Lung (tissue), 11 donors: ENCODE measurements at regions not wholly inside any gene's neighbourhood (a gene's known extent, or its start where the extent isn't known, plus 50 kb on each side); places are given as distances from the start of the nearest gene placed in this dataset.

Source experiments
- ATAC-seq: fragments of 200-7000 bp; cut with Tn5 transposase; one replicate; pipeline ENCODE4 v1.9.1; 2020; ENCODE audit warnings: moderate number of reproducible peaks; ENCODE audit not compliant: insufficient read depth, low FRiP score
- DNase-seq, 3 donors: peaks; one replicate each; pipeline ENCODE4 v3.0.0-alpha.2; 2013 to 2017
- H3K27ac ChIP-seq, 2 donors: one replicate each; pipeline ENCODE4 v1.5.1; 2013; ENCODE audit warnings: mild to moderate bottlenecking in 2 of 2, moderate library complexity in 2 of 2, control low read depth in 1 of 2, inconsistent platforms in 1 of 2, low read depth in 1 of 2, low read length in 1 of 2
- H3K27me3 ChIP-seq, 3 donors: one replicate each; pipeline ENCODE4 v1.5.1; 2013; ENCODE audit warnings: low read length in 2 of 3; ENCODE audit not compliant: control insufficient read depth in 3 of 3, insufficient read depth in 3 of 3
- H3K36me3 ChIP-seq, 4 donors: one replicate each; pipeline ENCODE4 v1.5.1; 2013; ENCODE audit warnings: low read length in 4 of 4, mild to moderate bottlenecking in 1 of 4, moderate library complexity in 1 of 4; ENCODE audit not compliant: control insufficient read depth in 4 of 4, insufficient read depth in 4 of 4
- H3K4me1 ChIP-seq, 5 donors: one replicate each; pipeline ENCODE4 v1.5.1; 2013; ENCODE audit warnings: low read length in 5 of 5, mild to moderate bottlenecking in 2 of 5, moderate library complexity in 1 of 5; ENCODE audit not compliant: control insufficient read depth in 5 of 5, insufficient read depth in 5 of 5
- H3K4me3 ChIP-seq: one replicate; pipeline ENCODE4 v1.5.1; 2013; ENCODE audit warnings: mild to moderate bottlenecking, control low read depth, moderate library complexity
- H3K9ac ChIP-seq, 2 donors: one replicate each; pipeline ENCODE4 v1.5.1; 2013; ENCODE audit warnings: low read length in 2 of 2, control low read depth in 1 of 2; ENCODE audit not compliant: insufficient read depth in 1 of 2
- H3K9me3 ChIP-seq, 4 donors: one replicate each; pipeline ENCODE4 v1.5.1; 2013; ENCODE audit warnings: low read length in 3 of 4, mild to moderate bottlenecking in 1 of 4, moderate library complexity in 1 of 4; ENCODE audit not compliant: control insufficient read depth in 4 of 4, insufficient read depth in 3 of 4
- WGBS, 2 donors: extraction: QIAGEN DNeasy Blood & Tissue Kit; methylation state at CpG; one replicate each; pipeline ENCODE4 v1.1.7; 2013; 5-methylcytosine and 5-hydroxymethylcytosine counted together
- TF ChIP-seq, protein P1 (sequence below): IDR thresholded peaks from 2 replicates; pipeline ENCODE4 v1.5.1; 2012; ENCODE audit warnings: mild to moderate bottlenecking; ENCODE audit errors: control extremely low read depth, extremely low read depth
- donor health status: control.
- donor health status: control.
- donor health status: Bipolar disorder and iron deficiency.
- donor health status: healthy.
- donor health status: DM: yes; HTN: yes; CAD: no.

DNA sequence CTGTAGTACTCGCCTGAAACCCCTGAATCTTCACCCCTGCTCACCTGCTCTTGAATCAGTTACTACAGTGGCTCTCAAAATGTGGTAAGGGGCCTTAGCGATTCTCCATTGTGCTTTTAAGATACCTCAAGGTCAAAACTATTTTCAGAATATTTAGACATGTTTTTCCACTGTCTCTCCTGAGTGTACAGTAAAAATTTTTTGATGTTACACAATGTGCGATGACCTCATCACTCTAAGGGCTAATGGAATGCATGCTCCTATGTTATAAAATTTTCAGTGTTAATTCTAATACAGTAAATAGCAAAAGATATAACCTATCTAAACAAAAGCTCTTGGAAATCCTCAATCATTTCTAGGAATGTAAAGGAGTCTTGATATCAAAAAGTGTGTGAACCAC is 336.9 kb upstream of the PKDCC start:
- DNase-seq (no peak), ATAC-seq (no peak)
- TF ChIP-seq, protein P1, sequence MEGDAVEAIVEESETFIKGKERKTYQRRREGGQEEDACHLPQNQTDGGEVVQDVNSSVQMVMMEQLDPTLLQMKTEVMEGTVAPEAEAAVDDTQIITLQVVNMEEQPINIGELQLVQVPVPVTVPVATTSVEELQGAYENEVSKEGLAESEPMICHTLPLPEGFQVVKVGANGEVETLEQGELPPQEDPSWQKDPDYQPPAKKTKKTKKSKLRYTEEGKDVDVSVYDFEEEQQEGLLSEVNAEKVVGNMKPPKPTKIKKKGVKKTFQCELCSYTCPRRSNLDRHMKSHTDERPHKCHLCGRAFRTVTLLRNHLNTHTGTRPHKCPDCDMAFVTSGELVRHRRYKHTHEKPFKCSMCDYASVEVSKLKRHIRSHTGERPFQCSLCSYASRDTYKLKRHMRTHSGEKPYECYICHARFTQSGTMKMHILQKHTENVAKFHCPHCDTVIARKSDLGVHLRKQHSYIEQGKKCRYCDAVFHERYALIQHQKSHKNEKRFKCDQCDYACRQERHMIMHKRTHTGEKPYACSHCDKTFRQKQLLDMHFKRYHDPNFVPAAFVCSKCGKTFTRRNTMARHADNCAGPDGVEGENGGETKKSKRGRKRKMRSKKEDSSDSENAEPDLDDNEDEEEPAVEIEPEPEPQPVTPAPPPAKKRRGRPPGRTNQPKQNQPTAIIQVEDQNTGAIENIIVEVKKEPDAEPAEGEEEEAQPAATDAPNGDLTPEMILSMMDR: no peak
- 82 to 88% methylated on average over 3 of the region's 3 CpGs for WGBS, 2 donors
- no peaks in the 10 kb centered on the region for H3K9me3 ChIP-seq
- H3K27me3 ChIP-seq: no peaks in the 10 kb centered on the region
- no peak overlapping the region for H3K4me3 ChIP-seq
- H3K36me3 ChIP-seq: no peaks in the 10 kb centered on the region
- H3K9ac ChIP-seq: no peak overlapping the region
- H3K4me1 ChIP-seq: no peaks in the 10 kb centered on the region
- no peak overlapping the region for H3K27ac ChIP-seq

DNA sequence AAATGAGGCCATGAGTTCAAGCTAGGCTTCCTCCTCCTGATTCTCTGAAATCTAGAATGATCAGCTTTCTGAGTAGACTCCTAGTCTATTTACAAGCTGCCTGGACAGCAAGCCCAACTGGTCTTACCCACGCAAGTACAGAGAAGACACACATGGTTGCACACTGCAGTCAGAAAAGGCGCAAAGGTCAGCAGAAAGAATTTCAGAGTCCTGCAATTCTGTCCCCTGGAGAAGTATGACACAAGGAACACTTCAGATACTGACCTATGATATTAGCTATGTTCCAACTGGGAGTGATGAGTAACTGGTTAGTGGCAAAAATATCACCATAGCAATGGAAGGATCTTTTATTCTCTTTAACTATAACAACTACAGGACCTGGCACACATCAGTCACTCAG is 336.1 kb upstream of the PKDCC start:
- 96% methylated on average over 2 of the region's 2 CpGs for WGBS, 2 donors
- no peak for DNase-seq
- Histone ChIP-seq H3K4me3 (no peak overlapping the region), H3K9ac (no peak overlapping the region), H3K27ac (no peak overlapping the region), H3K27me3 (no peaks in the 10 kb centered on the region), H3K9me3 (no peaks in the 10 kb centered on the region), H3K36me3 (no peaks in the 10 kb centered on the region), H3K4me1 (no peaks in the 10 kb centered on the region)
- ATAC-seq: no peak
- TF ChIP-seq, protein P1: no peak

DNA sequence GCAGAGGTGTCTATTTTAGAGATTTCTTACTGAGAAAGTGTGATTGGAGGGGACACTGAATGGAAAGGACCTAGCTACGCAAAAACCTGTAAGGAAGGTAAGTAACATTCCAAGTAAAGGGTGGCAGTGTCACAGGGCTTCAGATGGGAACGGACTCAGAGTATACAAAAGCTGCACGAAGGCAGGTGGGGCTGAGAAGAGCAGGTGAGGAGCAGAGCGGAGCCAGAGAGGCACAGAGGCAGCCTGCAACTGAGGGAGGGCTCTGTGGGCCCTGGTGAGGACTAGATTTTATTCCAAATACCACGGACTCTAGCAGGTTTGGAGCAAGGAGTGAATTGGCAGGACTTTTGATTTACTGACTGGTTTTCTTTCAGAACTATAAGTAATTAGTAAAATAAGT is 331.3 kb upstream of the PKDCC start:
- Histone ChIP-seq H3K27ac (no peak overlapping the region), H3K4me3 (no peak overlapping the region), H3K36me3 (no peaks in the 10 kb centered on the region), H3K4me1 (no peaks in the 10 kb centered on the region), H3K27me3 (no peaks in the 10 kb centered on the region), H3K9ac (no peak overlapping the region), H3K9me3 (no peaks in the 10 kb centered on the region)
- TF ChIP-seq, protein P1: no peak
- WGBS, 2 donors: 87 to 88% methylated on average over 5 of the region's 5 CpGs
- DNase-seq (no peak), ATAC-seq (no peak)

DNA sequence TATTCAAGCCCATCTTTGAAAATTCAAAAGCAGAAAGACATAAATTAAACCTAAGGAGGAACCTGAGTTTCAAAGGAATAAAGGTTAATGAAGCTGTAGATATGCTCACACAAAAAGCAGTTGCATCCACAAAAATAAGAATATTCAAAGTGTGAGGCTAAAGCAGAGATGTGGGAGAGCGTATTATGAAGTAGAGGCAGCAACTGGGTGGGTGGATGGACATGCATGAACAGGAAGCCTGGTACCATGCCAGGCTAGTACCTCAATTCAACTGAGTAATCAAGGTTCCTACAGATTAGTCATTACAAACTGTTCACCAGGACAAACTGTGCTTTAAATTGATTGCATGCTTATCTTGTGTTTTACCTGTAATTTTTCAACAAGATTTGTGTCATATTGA is 330.0 kb upstream of the PKDCC start:
- H3K4me3 ChIP-seq: no peak overlapping the region
- no peak overlapping the region for H3K9ac ChIP-seq
- no peak overlapping the region for H3K27ac ChIP-seq
- WGBS, 2 donors: 93 to 96% methylated on average over 1 of the region's 1 CpG
- peaks cover 0 to 2% (median 0%) of the 10 kb centered on the region in 5 donors for H3K4me1 ChIP-seq
- DNase-seq: no peak
- no peaks in the 10 kb centered on the region for H3K27me3 ChIP-seq
- no peaks in the 10 kb centered on the region for H3K36me3 ChIP-seq
- no peaks in the 10 kb centered on the region for H3K9me3 ChIP-seq
- TF ChIP-seq, protein P1: no peak
- ATAC-seq: no peak
